Mammary epithelial cell (primary cell): ENCODE measurements at regions not wholly inside any gene's neighbourhood (a gene's known extent, or its start where the extent isn't known, plus 50 kb on each side); places are given as distances from the start of the nearest gene placed in this dataset.

Source experiments
- EZH2 ChIP-seq: IDR thresholded peaks from 2 replicates; pipeline ENCODE4 v1.6.1; 2012; ENCODE audit warnings: low read length, inconsistent platforms, borderline replicate concordance
- TF ChIP-seq, protein P1 (sequence below), 2 donors: IDR thresholded peaks in 1 of 2; conservative IDR thresholded peaks in 1 of 2; 2 replicates each; pipeline ENCODE4 v1.5.1; 2011 to 2012; ENCODE audit warnings: inconsistent platforms in 2 of 2, low read length in 2 of 2, mild to moderate bottlenecking in 2 of 2, control low read depth in 1 of 2, low read depth in 1 of 2; ENCODE audit not compliant: insufficient read depth in 1 of 2; ENCODE audit errors: extremely low read depth in 1 of 2

DNA sequence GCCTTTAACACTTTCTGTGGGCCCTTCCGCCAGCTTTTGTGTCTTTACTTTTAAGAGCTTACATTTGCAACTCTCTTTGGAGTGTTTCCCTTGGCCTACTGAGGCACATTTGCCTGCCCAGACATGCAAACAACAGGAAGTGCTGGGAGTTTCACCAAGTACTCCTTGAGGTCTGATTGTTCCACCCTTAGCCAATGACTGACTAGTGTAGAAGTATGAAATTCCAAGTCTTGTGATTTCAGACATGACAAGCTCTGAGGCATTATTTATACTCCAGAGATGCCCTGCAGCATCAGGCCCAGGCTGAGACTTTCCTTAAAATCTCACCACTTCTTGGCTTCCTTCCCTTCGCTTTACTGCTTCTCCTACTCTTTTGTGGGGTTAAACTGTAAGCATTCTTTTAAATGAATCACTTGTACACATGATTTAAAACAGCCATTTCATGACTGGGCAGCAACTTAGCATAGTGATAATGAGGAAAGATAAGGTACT, 174.1 kb downstream of the SLC6A15 start:
- no peak for TF ChIP-seq EZH2
- TF ChIP-seq, protein P1, sequence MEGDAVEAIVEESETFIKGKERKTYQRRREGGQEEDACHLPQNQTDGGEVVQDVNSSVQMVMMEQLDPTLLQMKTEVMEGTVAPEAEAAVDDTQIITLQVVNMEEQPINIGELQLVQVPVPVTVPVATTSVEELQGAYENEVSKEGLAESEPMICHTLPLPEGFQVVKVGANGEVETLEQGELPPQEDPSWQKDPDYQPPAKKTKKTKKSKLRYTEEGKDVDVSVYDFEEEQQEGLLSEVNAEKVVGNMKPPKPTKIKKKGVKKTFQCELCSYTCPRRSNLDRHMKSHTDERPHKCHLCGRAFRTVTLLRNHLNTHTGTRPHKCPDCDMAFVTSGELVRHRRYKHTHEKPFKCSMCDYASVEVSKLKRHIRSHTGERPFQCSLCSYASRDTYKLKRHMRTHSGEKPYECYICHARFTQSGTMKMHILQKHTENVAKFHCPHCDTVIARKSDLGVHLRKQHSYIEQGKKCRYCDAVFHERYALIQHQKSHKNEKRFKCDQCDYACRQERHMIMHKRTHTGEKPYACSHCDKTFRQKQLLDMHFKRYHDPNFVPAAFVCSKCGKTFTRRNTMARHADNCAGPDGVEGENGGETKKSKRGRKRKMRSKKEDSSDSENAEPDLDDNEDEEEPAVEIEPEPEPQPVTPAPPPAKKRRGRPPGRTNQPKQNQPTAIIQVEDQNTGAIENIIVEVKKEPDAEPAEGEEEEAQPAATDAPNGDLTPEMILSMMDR (conservative IDR thresholded peaks at IDR 0.05 in 1 of 2, IDR thresholded peaks at IDR 0.05 in 1 of 2; ENCODE audit: extremely low read depth in 1 of 2, insufficient read depth in 1 of 2, low read depth in 1 of 2, low read length in 2 of 2) = no peak
